ENCODE measurements at regions not wholly inside any gene's neighbourhood (a gene's known extent, or its start where the extent isn't known, plus 50 kb on each side); places are given as distances from the start of the nearest gene placed in this dataset.

DNA sequence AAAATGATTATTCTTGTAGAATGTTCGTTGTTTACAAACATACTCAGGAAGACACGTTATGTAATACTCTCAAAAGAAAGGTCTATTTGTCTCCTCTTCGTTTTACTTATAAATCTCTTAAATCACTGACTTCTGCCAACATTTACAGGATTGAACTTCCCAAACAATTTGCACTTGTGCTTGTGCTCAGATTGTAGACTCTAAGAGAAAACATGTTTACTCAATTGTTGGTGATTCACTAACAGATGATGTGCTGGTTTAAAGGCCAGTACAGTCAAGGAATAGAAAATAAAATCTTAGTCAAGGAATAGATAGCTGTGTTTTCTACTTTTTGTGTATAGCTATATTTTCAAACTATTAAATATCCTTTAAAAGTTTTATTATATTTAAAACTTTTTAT is 172.8 kb downstream of the GJA1 start:
- H3K36me3 Mint-ChIP-seq (ENCODE audit: insufficient read depth in 1 of 3, low read depth in 3 of 3), result no peaks in the 10 kb centered on the region
- H2BK5ac ChIP-seq (ENCODE audit: insufficient read length, low read length), result no peak overlapping the region
- no peaks in the 10 kb centered on the region for H3K79me2 ChIP-seq (ENCODE audit: insufficient read depth, low read length)
- no peaks in the 10 kb centered on the region for H3K9me3 Mint-ChIP-seq
- DNase-seq, result no peak
- H4K91ac ChIP-seq (ENCODE audit: insufficient read length, low read depth, low read length), result no peak overlapping the region
- H3K27me3 ChIP-seq (ENCODE audit: insufficient read depth, low read length), result no peaks in the 10 kb centered on the region
- H2BK120ac ChIP-seq (ENCODE audit: low read depth, low read length, poor library complexity, severe bottlenecking), result no peak overlapping the region
- peaks cover 5% of the 10 kb centered on the region in 2 experiments for H3K4me1 Mint-ChIP-seq
- H3K4ac ChIP-seq (ENCODE audit: low read depth, low read length), result no peak overlapping the region
- H3K4me3 Mint-ChIP-seq, result no peak overlapping the region
- no peak overlapping the region for H3K23ac ChIP-seq (ENCODE audit: insufficient read length, low read depth, low read length)
- no peak overlapping the region for H3K18ac ChIP-seq (ENCODE audit: insufficient read length, low read depth, low read length)
- no peak overlapping the region for H3K27ac ChIP-seq (ENCODE audit: insufficient read length, low read depth, low read length)
- H3K27ac Mint-ChIP-seq, result no peak overlapping the region
- no peak overlapping the region for H3K56ac ChIP-seq (ENCODE audit: insufficient read length, low read depth, low read length)
- H4K5ac ChIP-seq (ENCODE audit: insufficient read length, low read depth, low read length), result no peak overlapping the region
- no peak overlapping the region for H2BK12ac ChIP-seq (ENCODE audit: insufficient read length, low read depth, low read length)
- H2AFZ ChIP-seq (ENCODE audit: low read length), result no peak overlapping the region
- no peak overlapping the region for H2BK15ac ChIP-seq (ENCODE audit: low read depth, low read length)
- H3K23me2 ChIP-seq (ENCODE audit: insufficient read length, low read depth, low read length, poor library complexity, severe bottlenecking), result no peaks in the 10 kb centered on the region
- H3K9me3 ChIP-seq (ENCODE audit: control insufficient read depth, low read depth, low read length), result no peaks in the 10 kb centered on the region
- no peak overlapping the region for H4K8ac ChIP-seq (replicated peaks; ENCODE audit: insufficient read length, low read depth, low read length)
- no peak overlapping the region for H3T11ph ChIP-seq (ENCODE audit: low read length)
- no peaks in the 10 kb centered on the region for H4K20me1 ChIP-seq (ENCODE audit: control insufficient read depth, insufficient read depth, insufficient read length)
- no peak overlapping the region for H2AK5ac ChIP-seq (ENCODE audit: insufficient read length, low read length)
- no peak overlapping the region for H2BK20ac ChIP-seq (ENCODE audit: low read depth, low read length, poor library complexity, severe bottlenecking)
- no peak for TF ChIP-seq CTCF (conservative IDR thresholded peaks at IDR 0.05)
- H3K4me2 ChIP-seq (ENCODE audit: insufficient read depth, insufficient read length, low read length), result no peak overlapping the region
- H3K9ac ChIP-seq (ENCODE audit: extremely low read depth, insufficient read length, low read length), result no peak overlapping the region
- H3K4me1 ChIP-seq (ENCODE audit: insufficient read depth, low read length), result no peaks in the 10 kb centered on the region
- no peaks in the 10 kb centered on the region for H3K27me3 Mint-ChIP-seq (ENCODE audit: low read depth)
- whole genome bisulfite sequencing (ENCODE audit: extremely low coverage, insufficient read length, low lambda C conversion rate), result no CpG with 5 or more reads among the region's 3 CpGs
- H3K79me1 ChIP-seq (ENCODE audit: insufficient read depth, low read depth, low read length, poor library complexity, severe bottlenecking), result no peaks in the 10 kb centered on the region
- H3K14ac ChIP-seq (ENCODE audit: insufficient read depth, low read length), result no peak overlapping the region

Measured in H9 (cell line).